Caco-2 (cell line): ENCODE measurements at regions not wholly inside any gene's neighbourhood (a gene's known extent, or its start where the extent isn't known, plus 50 kb on each side); places are given as distances from the start of the nearest gene placed in this dataset.

Source experiments
- BruUV-seq: library from RNA; stranded (reverse); fragments of 400-500 nt; replicated peaks from 2 replicates; lab custom pipeline; 2021; lab: Mats Ljungman, UMichigan
- CTCF ChIA-PET: fragments of 300-600 bp; sonication (Branson Sonifier 250); formaldehyde crosslinking; loops from one replicate; lab custom pipeline; 2022; ENCODE audit warnings: antibody characterized with exemption; lab: Charles Lee
- POLR2A ChIA-PET: fragments of 300-600 bp; sonication (Branson Sonifier 250); formaldehyde crosslinking; loops from one replicate; lab custom pipeline; 2022; ENCODE audit warnings: antibody characterized with exemption; lab: Charles Lee
- DNase-seq, 2 experiments: peaks; one replicate each; pipeline versions ENCODE4 v3.0.0 to v3.0.0-alpha.2; 2020 to 2022
- H3K27me3 ChIP-seq: replicated peaks from 2 replicates; pipeline ENCODE4 v1.6.0; 2011; ENCODE audit warnings: low read length; ENCODE audit not compliant: control insufficient read depth, insufficient read depth
- H3K36me3 ChIP-seq: 2 replicates; pipeline ENCODE4 v1.5.1; 2011; ENCODE audit warnings: low read length; ENCODE audit not compliant: control insufficient read depth, insufficient read depth
- H3K4me1 ChIP-seq: fragments of 250-450 bp; sonication (Bioruptor Pico); 2 replicates; pipeline ENCODE4 v1.5.1; 2020; ENCODE audit warnings: mild to moderate bottlenecking
- H3K4me3 ChIP-seq: 2 replicates; pipeline ENCODE4 v1.5.1; 2011; ENCODE audit warnings: low read depth, mild to moderate bottlenecking, control low read depth, low read length
- H3K9me3 ChIP-seq: fragments of 250-450 bp; sonication (Bioruptor Pico); 2 replicates; pipeline ENCODE4 v1.5.1; 2020; ENCODE audit warnings: mild to moderate bottlenecking, moderate library complexity
- H3K27ac Mint-ChIP-seq: one replicate; pipeline ENCODE4 v1.8.0; 2022; ENCODE audit warnings: mixed read lengths; ENCODE audit not compliant: unreplicated experiment
- H3K27me3 Mint-ChIP-seq: one replicate; pipeline ENCODE4 v1.8.0; 2022; ENCODE audit warnings: mixed read lengths; ENCODE audit not compliant: insufficient read depth, unreplicated experiment
- H3K36me3 Mint-ChIP-seq: one replicate; pipeline ENCODE4 v1.8.0; 2022; ENCODE audit warnings: mild to moderate bottlenecking, mixed read lengths; ENCODE audit not compliant: insufficient read depth, unreplicated experiment
- H3K4me1 Mint-ChIP-seq: one replicate; pipeline ENCODE4 v1.8.0; 2022; ENCODE audit warnings: low read depth, mixed read lengths; ENCODE audit not compliant: unreplicated experiment
- H3K4me3 Mint-ChIP-seq: one replicate; pipeline ENCODE4 v1.8.0; 2022; ENCODE audit warnings: mild to moderate bottlenecking, moderate library complexity, mixed read lengths; ENCODE audit not compliant: unreplicated experiment
- H3K9me3 Mint-ChIP-seq: one replicate; pipeline ENCODE4 v1.8.0; 2022; ENCODE audit warnings: mixed read lengths; ENCODE audit not compliant: unreplicated experiment
- CTCF ChIP-seq, 2 experiments: fragments of 200-600 bp in 1 of 2; IDR thresholded peaks; 1 replicate in 1 of 2; 2 replicates in 1 of 2; pipeline versions ENCODE4 v1.5.1 to v1.8.0; 2011 to 2022; ENCODE audit warnings: antibody characterized with exemption in 1 of 2, control low read depth in 1 of 2, inconsistent platforms in 1 of 2, low read depth in 1 of 2, low read length in 1 of 2, mild to moderate bottlenecking in 1 of 2, moderate library complexity in 1 of 2; ENCODE audit not compliant: insufficient read depth in 1 of 2, severe bottlenecking in 1 of 2, unreplicated experiment in 1 of 2
- intact Hi-C: fragments of 100-400 bp; cut with micrococcal nuclease; formaldehyde crosslinking; loops from one replicate; pipeline ENCODE4 v1.10.0; 2022; ENCODE audit not compliant: unreplicated experiment

- no peaks in the 10 kb centered on the region for H3K36me3 Mint-ChIP-seq
- BruUV-seq: no TSS peak
- intact Hi-C loops: no loop called here
- TF ChIP-seq CTCF (IDR thresholded peaks at IDR 0.05; ENCODE audit: insufficient read depth in 1 of 2, low read depth in 1 of 2, low read length in 1 of 2, severe bottlenecking in 1 of 2, unreplicated experiment in 1 of 2): no peak
- no peaks in the 10 kb centered on the region for H3K27me3 ChIP-seq
- H3K4me3 Mint-ChIP-seq: no peak overlapping the region
- no peaks in the 10 kb centered on the region for H3K4me1 Mint-ChIP-seq
- no peaks in the 10 kb centered on the region for H3K36me3 ChIP-seq
- H3K9me3 Mint-ChIP-seq: peaks cover 13% of the 10 kb centered on the region
- ChIA-PET CTCF (no interaction called here), POLR2A (no interaction called here)
- H3K4me3 ChIP-seq: no peak overlapping the region
- H3K9me3 ChIP-seq: peaks cover 7% of the 10 kb centered on the region
- no peaks in the 10 kb centered on the region for H3K27me3 Mint-ChIP-seq
- DNase-seq: no peak
- no peak overlapping the region for H3K27ac Mint-ChIP-seq
- H3K4me1 ChIP-seq: no peaks in the 10 kb centered on the region
Measured at GRCh38 chr2:13616059-13616458, 899.3 kb downstream of the TRIB2 start.

- Mint-ChIP-seq H3K4me3 (no peak overlapping the region), H3K9me3 (peaks cover 13% of the 10 kb centered on the region), H3K27ac (no peak overlapping the region), H3K36me3 (no peaks in the 10 kb centered on the region), H3K4me1 (no peaks in the 10 kb centered on the region), H3K27me3 (no peaks in the 10 kb centered on the region)
- ChIA-PET POLR2A (no interaction called here), CTCF (no interaction called here)
- TF ChIP-seq CTCF (IDR thresholded peaks at IDR 0.05; ENCODE audit: insufficient read depth in 1 of 2, low read depth in 1 of 2, low read length in 1 of 2, severe bottlenecking in 1 of 2, unreplicated experiment in 1 of 2): no peak
- Histone ChIP-seq H3K27me3 (no peaks in the 10 kb centered on the region), H3K36me3 (no peaks in the 10 kb centered on the region), H3K4me1 (no peaks in the 10 kb centered on the region), H3K4me3 (no peak overlapping the region), H3K9me3 (peaks cover 7% of the 10 kb centered on the region)
- intact Hi-C loops: no loop called here
- no TSS peak for BruUV-seq
- no peak for DNase-seq
Measured at GRCh38 chr2:13616616-13617015, 899.9 kb downstream of the TRIB2 start.

GRCh38 chr2:13628122-13628521, 911.4 kb downstream of the TRIB2 start:
- no TSS peak for BruUV-seq
- H3K27ac Mint-ChIP-seq: no peak overlapping the region
- no peaks in the 10 kb centered on the region for H3K4me1 ChIP-seq
- H3K36me3 Mint-ChIP-seq: no peaks in the 10 kb centered on the region
- ChIA-PET POLR2A (no interaction called here), CTCF (no interaction called here)
- intact Hi-C loops: no loop called here
- no peaks in the 10 kb centered on the region for H3K4me1 Mint-ChIP-seq
- H3K4me3 ChIP-seq: no peak overlapping the region
- no peak for TF ChIP-seq CTCF (IDR thresholded peaks at IDR 0.05; ENCODE audit: insufficient read depth in 1 of 2, low read depth in 1 of 2, low read length in 1 of 2, severe bottlenecking in 1 of 2, unreplicated experiment in 1 of 2)
- no peaks in the 10 kb centered on the region for H3K9me3 ChIP-seq
- H3K9me3 Mint-ChIP-seq: no peaks in the 10 kb centered on the region
- no peak overlapping the region for H3K4me3 Mint-ChIP-seq
- DNase-seq: no peak
- no peaks in the 10 kb centered on the region for H3K36me3 ChIP-seq
- H3K27me3 Mint-ChIP-seq: no peaks in the 10 kb centered on the region
- no peaks in the 10 kb centered on the region for H3K27me3 ChIP-seq
